ENCODE measurements at regions not wholly inside any gene's neighbourhood (a gene's known extent, or its start where the extent isn't known, plus 50 kb on each side); places are given as distances from the start of the nearest gene placed in this dataset.

- TF ChIP-seq CTCF (IDR thresholded peaks at IDR 0.05; ENCODE audit: low read depth, low read length, missing input control) (no peak), MAX (IDR thresholded peaks at IDR 0.05) (no peak), RAD21 (IDR thresholded peaks at IDR 0.05) (no peak), YY1 (IDR thresholded peaks at IDR 0.05) (no peak), EGR1 (IDR thresholded peaks at IDR 0.05; ENCODE audit: low read depth in 2 of 2) (no peak)
Measured at GRCh38 chr7:85262891-85263290, 76.0 kb upstream of the SEMA3D start.

Data from liver (tissue), 3 donors.